ENCODE measurements at regions not wholly inside any gene's neighbourhood (a gene's known extent, or its start where the extent isn't known, plus 50 kb on each side); places are given as distances from the start of the nearest gene placed in this dataset.

- CTCF ChIA-PET: no interaction called here
- H2AFZ ChIP-seq (ENCODE audit: low read depth, low read length, poor library complexity, severe bottlenecking): no peak overlapping the region
These were observed 64.1 kb upstream of the ACOT11 start for GRCh38 chr1:54483875-54484437.

GRCh38 chr1:54481201-54481884 lies 66.7 kb upstream of the ACOT11 start:
- RAD21 ChIA-PET (ENCODE audit: low non-redundant PET in 1 of 2, low total read pairs in 2 of 2, uncharacterized antibody in 2 of 2, unreplicated experiment in 2 of 2): interaction anchor here in 1 of 2 experiments (0.7 kb wide), 1 partner anchor 311 kb away, joined by 3 read pairs; no protein-coding TSS in a partner anchor
- H3K9ac ChIP-seq (ENCODE audit: low read length): no peak overlapping the region
- no peak overlapping the region for H3K4me3 ChIP-seq (replicated peaks in 1 of 2; ENCODE audit: low read depth in 1 of 2, low read length in 2 of 2)
- H3K9me2 ChIP-seq (ENCODE audit: insufficient read depth): no peaks in the 10 kb centered on the region
- no peak overlapping the region for H3K4me2 ChIP-seq (ENCODE audit: low read length)
- H2AFZ ChIP-seq (ENCODE audit: low read depth, low read length, poor library complexity, severe bottlenecking): no peak overlapping the region
- peaks cover 0 to 2% of the 10 kb centered on the region in 2 experiments; a peak in 2 of 4 replicates for H3K4me1 ChIP-seq (ENCODE audit: control insufficient read depth in 1 of 2, insufficient read depth in 2 of 2, low read length in 2 of 2)
- no peak for ATAC-seq
- no TSS peak for BruUV-seq (replicated peaks)
- H3K79me2 ChIP-seq (ENCODE audit: insufficient read depth, low read length): no peaks in the 10 kb centered on the region
- TF ChIP-seq ATF3 (IDR thresholded peaks at IDR 0.05) (no peak), CBX3 (IDR thresholded peaks at IDR 0.05; ENCODE audit: low read depth) (no peak), CEBPB (IDR thresholded peaks at IDR 0.05; ENCODE audit: low read depth) (no peak), JUND (IDR thresholded peaks at IDR 0.05) (no peak), SIN3A (IDR thresholded peaks at IDR 0.05; ENCODE audit: low read depth) (no peak)
- TF ChIP-seq, protein P1, sequence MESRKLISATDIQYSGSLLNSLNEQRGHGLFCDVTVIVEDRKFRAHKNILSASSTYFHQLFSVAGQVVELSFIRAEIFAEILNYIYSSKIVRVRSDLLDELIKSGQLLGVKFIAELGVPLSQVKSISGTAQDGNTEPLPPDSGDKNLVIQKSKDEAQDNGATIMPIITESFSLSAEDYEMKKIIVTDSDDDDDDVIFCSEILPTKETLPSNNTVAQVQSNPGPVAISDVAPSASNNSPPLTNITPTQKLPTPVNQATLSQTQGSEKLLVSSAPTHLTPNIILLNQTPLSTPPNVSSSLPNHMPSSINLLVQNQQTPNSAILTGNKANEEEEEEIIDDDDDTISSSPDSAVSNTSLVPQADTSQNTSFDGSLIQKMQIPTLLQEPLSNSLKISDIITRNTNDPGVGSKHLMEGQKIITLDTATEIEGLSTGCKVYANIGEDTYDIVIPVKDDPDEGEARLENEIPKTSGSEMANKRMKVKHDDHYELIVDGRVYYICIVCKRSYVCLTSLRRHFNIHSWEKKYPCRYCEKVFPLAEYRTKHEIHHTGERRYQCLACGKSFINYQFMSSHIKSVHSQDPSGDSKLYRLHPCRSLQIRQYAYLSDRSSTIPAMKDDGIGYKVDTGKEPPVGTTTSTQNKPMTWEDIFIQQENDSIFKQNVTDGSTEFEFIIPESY (IDR thresholded peaks at IDR 0.05; ENCODE audit: extremely low read depth, insufficient replicate concordance, low read length): no peak
- TF ChIP-seq, protein P2, sequence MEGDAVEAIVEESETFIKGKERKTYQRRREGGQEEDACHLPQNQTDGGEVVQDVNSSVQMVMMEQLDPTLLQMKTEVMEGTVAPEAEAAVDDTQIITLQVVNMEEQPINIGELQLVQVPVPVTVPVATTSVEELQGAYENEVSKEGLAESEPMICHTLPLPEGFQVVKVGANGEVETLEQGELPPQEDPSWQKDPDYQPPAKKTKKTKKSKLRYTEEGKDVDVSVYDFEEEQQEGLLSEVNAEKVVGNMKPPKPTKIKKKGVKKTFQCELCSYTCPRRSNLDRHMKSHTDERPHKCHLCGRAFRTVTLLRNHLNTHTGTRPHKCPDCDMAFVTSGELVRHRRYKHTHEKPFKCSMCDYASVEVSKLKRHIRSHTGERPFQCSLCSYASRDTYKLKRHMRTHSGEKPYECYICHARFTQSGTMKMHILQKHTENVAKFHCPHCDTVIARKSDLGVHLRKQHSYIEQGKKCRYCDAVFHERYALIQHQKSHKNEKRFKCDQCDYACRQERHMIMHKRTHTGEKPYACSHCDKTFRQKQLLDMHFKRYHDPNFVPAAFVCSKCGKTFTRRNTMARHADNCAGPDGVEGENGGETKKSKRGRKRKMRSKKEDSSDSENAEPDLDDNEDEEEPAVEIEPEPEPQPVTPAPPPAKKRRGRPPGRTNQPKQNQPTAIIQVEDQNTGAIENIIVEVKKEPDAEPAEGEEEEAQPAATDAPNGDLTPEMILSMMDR (IDR thresholded peaks at IDR 0.05 in 2 of 3, conservative IDR thresholded peaks at IDR 0.05 in 1 of 3; ENCODE audit: borderline replicate concordance in 1 of 3, insufficient read depth in 1 of 3, low read depth in 2 of 3, low read length in 2 of 3): no peak
- POLR2A ChIA-PET: no interaction called here
- H3K36me3 ChIP-seq (ENCODE audit: control insufficient read depth in 1 of 2, insufficient read depth in 2 of 2, low read length in 2 of 2): no peaks in the 10 kb centered on the region
- CTCF ChIA-PET: interaction anchor here (0.6 kb wide), 1 partner anchor 8 kb away, joined by 4 read pairs; no protein-coding TSS in a partner anchor
- no peak overlapping the region for H3K27ac ChIP-seq (ENCODE audit: low read depth, low read length)
- intact Hi-C loops (cut with micrococcal nuclease): loop anchor here (10.0 kb wide), 1 partner anchor 627 kb away; no protein-coding TSS in a partner anchor
- H4K20me1 ChIP-seq (ENCODE audit: insufficient read depth): no peaks in the 10 kb centered on the region
- H3K9me3 ChIP-seq (ENCODE audit: control insufficient read depth in 1 of 2, insufficient read depth in 1 of 2, low read depth in 1 of 2, low read length in 2 of 2): no peaks in the 10 kb centered on the region
- DNase-seq (ENCODE audit: low read depth, low spot score): no peak
- H3K27me3 ChIP-seq (ENCODE audit: insufficient read depth, low read length): no peaks in the 10 kb centered on the region

More at GRCh38 chr1:54483875-54484437, 64.1 kb upstream of the ACOT11 start:
- Histone ChIP-seq H3K9ac (ENCODE audit: low read length) (no peak overlapping the region), H3K36me3 (ENCODE audit: control insufficient read depth in 1 of 2, insufficient read depth in 2 of 2, low read length in 2 of 2) (no peaks in the 10 kb centered on the region), H3K4me3 (replicated peaks in 1 of 2; ENCODE audit: low read depth in 1 of 2, low read length in 2 of 2) (no peak overlapping the region), H3K4me2 (ENCODE audit: low read length) (no peak overlapping the region), H4K20me1 (ENCODE audit: insufficient read depth) (no peaks in the 10 kb centered on the region), H3K9me3 (ENCODE audit: control insufficient read depth in 1 of 2, insufficient read depth in 1 of 2, low read depth in 1 of 2, low read length in 2 of 2) (no peaks in the 10 kb centered on the region), H3K79me2 (ENCODE audit: insufficient read depth, low read length) (no peaks in the 10 kb centered on the region), H3K9me2 (ENCODE audit: insufficient read depth) (no peaks in the 10 kb centered on the region), H3K27ac (ENCODE audit: low read depth, low read length) (no peak overlapping the region), H3K27me3 (ENCODE audit: insufficient read depth, low read length) (no peaks in the 10 kb centered on the region), H3K4me1 (ENCODE audit: control insufficient read depth in 1 of 2, insufficient read depth in 2 of 2, low read length in 2 of 2) (peaks cover 11 to 12% of the 10 kb centered on the region in 2 experiments)
- no TSS peak for BruUV-seq (replicated peaks)
- intact Hi-C loops (cut with micrococcal nuclease): loop anchor here (10.0 kb wide), 1 partner anchor 629 kb away; no protein-coding TSS in a partner anchor
- no peak for TF ChIP-seq ZNF274 (IDR thresholded peaks at IDR 0.05; ENCODE audit: low read depth, low read length)
- no peak for TF ChIP-seq EZH2phosphoT487 (IDR thresholded peaks at IDR 0.05; ENCODE audit: borderline replicate concordance)
- TF ChIP-seq TCF7L2 (IDR thresholded peaks at IDR 0.05; ENCODE audit: borderline replicate concordance, extremely low read depth, insufficient read depth, insufficient read length): no peak
- no peak for TF ChIP-seq JUND (IDR thresholded peaks at IDR 0.05)
- no peak for TF ChIP-seq FOSL1 (IDR thresholded peaks at IDR 0.05; ENCODE audit: low read depth)
- no peak for TF ChIP-seq ZFX (IDR thresholded peaks at IDR 0.05)
- TF ChIP-seq MAX (IDR thresholded peaks at IDR 0.05): no peak
- TF ChIP-seq CEBPB (IDR thresholded peaks at IDR 0.05; ENCODE audit: low read depth): no peak
- DNase-seq (ENCODE audit: low read depth, low spot score): no peak
- ATAC-seq: no peak
- ChIA-PET POLR2A (no interaction called here), RAD21 (ENCODE audit: low non-redundant PET in 1 of 2, low total read pairs in 2 of 2, uncharacterized antibody in 2 of 2, unreplicated experiment in 2 of 2) (no interaction called here)
